DMS 273 (cell line): ENCODE measurements at regions not wholly inside any gene's neighbourhood (a gene's known extent, or its start where the extent isn't known, plus 50 kb on each side); places are given as distances from the start of the nearest gene placed in this dataset.
A peak's percentile ranks its signal among the peaks of the same experiment; 100 is the strongest.
"Not testable (repeated sequence)": the region's sequence is repeated elsewhere in the genome, so short reads cannot be mapped to it uniquely, and the experiment has no call there.

ENCODE experiments used
- DNase-seq: peaks from one replicate; lab custom pipeline; 2025; ENCODE audit not compliant: unreplicated experiment; lab: John Stamatoyannopoulos, UW

GRCh38 chr11:22567759-22568158 is 57.9 kb downstream of the FANCF start:
- DNase-seq = no peak

- DNase-seq = no peak
These were observed 59.3 kb downstream of the FANCF start for GRCh38 chr11:22566293-22566692.

- no peak for DNase-seq
These were observed 64.3 kb downstream of the FANCF start for GRCh38 chr11:22561283-22561682.

- peak; percentile 31 for DNase-seq
These were observed 66.2 kb downstream of the FANCF start for GRCh38 chr11:22559416-22559815.

GRCh38 chr11:22558664-22559063 is 67.0 kb downstream of the FANCF start:
- DNase-seq = peak; percentile 92

- DNase-seq = no peak
These were observed 69.2 kb downstream of the FANCF start for GRCh38 chr11:22556381-22556780.

GRCh38 chr11:22555881-22556280 is 69.7 kb downstream of the FANCF start:
- no peak for DNase-seq

GRCh38 chr11:22554221-22554620 is 71.4 kb downstream of the FANCF start:
- DNase-seq = no peak

- no peak for DNase-seq
These were observed 72.7 kb downstream of the FANCF start for GRCh38 chr11:22552885-22553284.

- no peak for DNase-seq
These were observed 78.9 kb downstream of the FANCF start for GRCh38 chr11:22546746-22547145.

- DNase-seq = no peak
These were observed 82.4 kb downstream of the FANCF start for GRCh38 chr11:22543261-22543660.

- DNase-seq = peak; percentile 65
These were observed 85.8 kb downstream of the FANCF start for GRCh38 chr11:22539821-22540256.

GRCh38 chr11:22536071-22536470 is 89.6 kb downstream of the FANCF start:
- no peak for DNase-seq

GRCh38 chr11:22528612-22529429 is 96.8 kb downstream of the FANCF start:
- DNase-seq = not testable (repeated sequence)

- no peak for DNase-seq
These were observed 103.4 kb downstream of the FANCF start for GRCh38 chr11:22522225-22522624.

- peak; percentile 20 for DNase-seq
These were observed 104.4 kb downstream of the FANCF start for GRCh38 chr11:22521226-22521625.

- peak; percentile 29 for DNase-seq
These were observed 105.1 kb downstream of the FANCF start for GRCh38 chr11:22520521-22520920.

GRCh38 chr11:22518344-22518743 is 107.3 kb downstream of the FANCF start:
- DNase-seq = not testable (repeated sequence)

GRCh38 chr11:22516111-22516510 is 109.5 kb downstream of the FANCF start:
- DNase-seq = no peak

- DNase-seq = peak; percentile 30
These were observed 113.2 kb downstream of the FANCF start for GRCh38 chr11:22512457-22512856.

GRCh38 chr11:22510741-22511140 is 114.9 kb downstream of the FANCF start:
- DNase-seq = peak; percentile 11

GRCh38 chr11:22510010-22510409 is 115.6 kb downstream of the FANCF start:
- DNase-seq = peak; percentile 22

GRCh38 chr11:22508665-22509064 is 117.0 kb downstream of the FANCF start:
- DNase-seq = peak; percentile 81
